ENCODE measurements at regions not wholly inside any gene's neighbourhood (a gene's known extent, or its start where the extent isn't known, plus 50 kb on each side); places are given as distances from the start of the nearest gene placed in this dataset.

- TF ChIP-seq TCF7L2 (IDR thresholded peaks at IDR 0.05; ENCODE audit: low read depth, low read length), result no peak
- no peak for TF ChIP-seq CTCF (IDR thresholded peaks at IDR 0.05)
- TF ChIP-seq REST (IDR thresholded peaks at IDR 0.05; ENCODE audit: insufficient read depth in 1 of 2, low read depth in 2 of 2, low read length in 1 of 2), result no peak
- no peak for TF ChIP-seq POLR2AphosphoS5 (IDR thresholded peaks at IDR 0.05; ENCODE audit: low read depth, low read length)
- TF ChIP-seq SIN3A (IDR thresholded peaks at IDR 0.05; ENCODE audit: borderline replicate concordance, insufficient read depth, low read depth, low read length), result no peak
- ATAC-seq, result no peak
- H3K9me3 ChIP-seq (ENCODE audit: control insufficient read depth, insufficient read depth, low read depth, low read length), result no peaks in the 10 kb centered on the region
- BruUV-seq (replicated peaks), result no TSS peak
- no peak overlapping the region for H3K27ac ChIP-seq (ENCODE audit: low read length)
- DNase-seq (ENCODE audit: low read depth, low spot score), result no peak
- H3K4me3 ChIP-seq (ENCODE audit: low read depth in 2 of 2, low read length in 2 of 2), result no peak overlapping the region
- POLR2A ChIA-PET, result no interaction called here
- no peaks in the 10 kb centered on the region for H3K27me3 ChIP-seq (ENCODE audit: control insufficient read depth, insufficient read depth, low read length)
- intact Hi-C loops (cut with micrococcal nuclease; ENCODE audit: unreplicated experiment) (no loop called here), in situ Hi-C loops (cut with HindIII; ENCODE audit: low pct_unique_long_range_greater_than_20kb, low sequenced_read_pairs) (no loop called here)
- no peaks in the 10 kb centered on the region for H3K4me1 ChIP-seq (ENCODE audit: control insufficient read depth, insufficient read depth, low read length)
- CTCF ChIA-PET, result no interaction called here
- no peaks in the 10 kb centered on the region for H3K36me3 ChIP-seq (ENCODE audit: control insufficient read depth, insufficient read depth, low read length)
These were observed 58.4 kb upstream of the USPL1 start for GRCh38 chr13:30559274-30559673.

GRCh38 chr13:30560212-30560611 is 57.5 kb upstream of the USPL1 start:
- in situ Hi-C loops (cut with HindIII; ENCODE audit: low pct_unique_long_range_greater_than_20kb, low sequenced_read_pairs), result no loop called here
- no TSS peak for BruUV-seq (replicated peaks)
- CTCF ChIA-PET, result no interaction called here

More at GRCh38 chr13:30560212-30560611, 57.5 kb upstream of the USPL1 start:
- Histone ChIP-seq H3K4me1 (ENCODE audit: control insufficient read depth, insufficient read depth, low read length) (no peaks in the 10 kb centered on the region), H3K4me3 (ENCODE audit: low read depth in 2 of 2, low read length in 2 of 2) (no peak overlapping the region), H3K27me3 (ENCODE audit: control insufficient read depth, insufficient read depth, low read length) (no peaks in the 10 kb centered on the region), H3K9me3 (ENCODE audit: control insufficient read depth, insufficient read depth, low read depth, low read length) (no peaks in the 10 kb centered on the region), H3K27ac (ENCODE audit: low read length) (no peak overlapping the region), H3K36me3 (ENCODE audit: control insufficient read depth, insufficient read depth, low read length) (no peaks in the 10 kb centered on the region)
- ATAC-seq (no peak), DNase-seq (ENCODE audit: low read depth, low spot score) (no peak)
- intact Hi-C loops (cut with micrococcal nuclease; ENCODE audit: unreplicated experiment), result no loop called here
- POLR2A ChIA-PET, result no interaction called here
- TF ChIP-seq REST (IDR thresholded peaks at IDR 0.05; ENCODE audit: insufficient read depth in 1 of 2, low read depth in 2 of 2, low read length in 1 of 2), result no peak
- no peak for TF ChIP-seq CTCF (IDR thresholded peaks at IDR 0.05)
- TF ChIP-seq POLR2AphosphoS5 (IDR thresholded peaks at IDR 0.05; ENCODE audit: low read depth, low read length), result no peak
- TF ChIP-seq SIN3A (IDR thresholded peaks at IDR 0.05; ENCODE audit: borderline replicate concordance, insufficient read depth, low read depth, low read length), result no peak
- no peak for TF ChIP-seq TCF7L2 (IDR thresholded peaks at IDR 0.05; ENCODE audit: low read depth, low read length)
